AG09319 (cell line): ENCODE measurements at regions not wholly inside any gene's neighbourhood (a gene's known extent, or its start where the extent isn't known, plus 50 kb on each side); places are given as distances from the start of the nearest gene placed in this dataset.

Source experiments
- DNase-seq: peaks from one replicate; pipeline ENCODE4 v3.0.0-alpha.2; 2010; ENCODE audit warnings: low read depth; ENCODE audit errors: extremely low read depth
- TF ChIP-seq, protein P1 (sequence below): IDR thresholded peaks from 2 replicates; pipeline ENCODE4 v1.5.1; 2011; ENCODE audit warnings: low read depth, mild to moderate bottlenecking, inconsistent platforms, low read length, moderate library complexity

DNA sequence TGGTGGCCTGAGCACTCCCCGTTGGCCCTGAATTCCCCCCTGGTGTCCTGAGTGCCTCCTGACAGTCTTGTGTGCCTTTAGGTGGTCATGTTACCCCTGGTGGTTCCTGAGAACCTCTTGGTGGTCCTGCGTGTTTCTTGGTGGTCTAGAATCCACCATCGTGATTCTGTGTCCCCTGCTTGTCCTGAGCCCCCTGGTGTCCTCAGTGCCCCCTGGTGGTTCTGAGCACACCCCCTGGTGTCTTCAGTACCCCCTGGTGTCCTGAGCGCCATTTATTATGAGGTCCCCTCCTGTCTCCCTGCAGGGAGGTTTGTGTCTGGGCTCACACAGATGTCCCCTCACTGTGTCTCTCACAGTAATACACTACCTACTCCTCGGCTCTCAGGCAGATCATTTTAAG lies 61.3 kb upstream of the MAL start:
- no peak for DNase-seq

DNA sequence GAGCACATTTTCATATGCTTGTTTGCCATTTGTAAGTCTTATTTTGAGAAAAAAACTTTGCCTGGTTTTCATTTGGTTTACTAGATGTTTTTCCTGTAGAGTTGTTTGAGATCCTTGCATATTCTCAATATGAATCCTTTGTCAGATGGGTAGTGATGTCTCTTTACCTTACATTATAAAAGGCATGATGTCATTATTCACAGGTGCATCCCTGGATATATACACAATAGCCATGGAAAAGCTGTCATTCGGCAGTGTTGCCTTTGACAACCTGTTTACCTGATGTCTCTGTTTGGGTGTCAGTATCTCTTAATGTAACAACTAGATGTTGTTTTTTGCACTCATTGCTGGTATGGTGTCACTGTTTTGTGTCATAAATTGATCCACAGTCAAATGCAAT lies 58.8 kb upstream of the MAL start:
- no peak for DNase-seq
- TF ChIP-seq, protein P1, sequence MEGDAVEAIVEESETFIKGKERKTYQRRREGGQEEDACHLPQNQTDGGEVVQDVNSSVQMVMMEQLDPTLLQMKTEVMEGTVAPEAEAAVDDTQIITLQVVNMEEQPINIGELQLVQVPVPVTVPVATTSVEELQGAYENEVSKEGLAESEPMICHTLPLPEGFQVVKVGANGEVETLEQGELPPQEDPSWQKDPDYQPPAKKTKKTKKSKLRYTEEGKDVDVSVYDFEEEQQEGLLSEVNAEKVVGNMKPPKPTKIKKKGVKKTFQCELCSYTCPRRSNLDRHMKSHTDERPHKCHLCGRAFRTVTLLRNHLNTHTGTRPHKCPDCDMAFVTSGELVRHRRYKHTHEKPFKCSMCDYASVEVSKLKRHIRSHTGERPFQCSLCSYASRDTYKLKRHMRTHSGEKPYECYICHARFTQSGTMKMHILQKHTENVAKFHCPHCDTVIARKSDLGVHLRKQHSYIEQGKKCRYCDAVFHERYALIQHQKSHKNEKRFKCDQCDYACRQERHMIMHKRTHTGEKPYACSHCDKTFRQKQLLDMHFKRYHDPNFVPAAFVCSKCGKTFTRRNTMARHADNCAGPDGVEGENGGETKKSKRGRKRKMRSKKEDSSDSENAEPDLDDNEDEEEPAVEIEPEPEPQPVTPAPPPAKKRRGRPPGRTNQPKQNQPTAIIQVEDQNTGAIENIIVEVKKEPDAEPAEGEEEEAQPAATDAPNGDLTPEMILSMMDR = no peak

More for the DNA sequence above, 61.3 kb upstream of the MAL start:
- TF ChIP-seq, protein P1 = no peak

DNA sequence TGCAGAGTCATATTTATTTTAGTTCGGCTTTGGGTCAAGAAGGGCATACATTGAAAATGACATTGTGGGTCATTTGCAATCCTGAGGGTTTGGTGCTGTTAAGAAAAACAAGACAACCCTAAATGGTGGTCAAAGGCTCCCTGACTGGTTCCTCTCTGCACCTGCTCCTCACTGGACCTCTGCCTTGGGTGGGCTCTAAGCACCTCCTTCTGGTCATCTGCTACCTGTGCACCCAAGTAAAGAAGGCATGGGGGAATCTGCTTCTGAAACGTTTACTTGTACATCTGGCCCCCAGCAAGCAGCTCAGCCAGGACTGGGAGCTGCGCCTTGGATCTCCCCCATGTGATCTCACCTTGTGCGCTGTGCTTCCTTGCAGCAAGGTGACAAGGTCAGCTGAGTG lies 55.2 kb upstream of the MAL start:
- TF ChIP-seq, protein P1 = no peak
- DNase-seq = no peak
